Lower lobe of right lung (tissue), 2 donors: ENCODE measurements at regions not wholly inside any gene's neighbourhood (a gene's known extent, or its start where the extent isn't known, plus 50 kb on each side); places are given as distances from the start of the nearest gene placed in this dataset.

Source experiments
- ATAC-seq, 2 donors: fragments of 200-7000 bp; cut with Tn5 transposase; one replicate each; pipeline ENCODE4 v1.9.1; 2020 to 2022; ENCODE audit warnings: mild to moderate bottlenecking in 2 of 2, moderate library complexity in 2 of 2
- DNase-seq: peaks from one replicate; pipeline ENCODE4 v3.0.0-alpha.2; 2020
- H3K27ac ChIP-seq: fragments of 200-600 bp; one replicate; pipeline ENCODE4 v1.8.0; 2022
- H3K27me3 ChIP-seq: fragments of 200-600 bp; one replicate; pipeline ENCODE4 v1.8.0; 2022; ENCODE audit warnings: low read depth
- H3K36me3 ChIP-seq: fragments of 200-600 bp; one replicate; pipeline ENCODE4 v1.8.0; 2022; ENCODE audit warnings: mild to moderate bottlenecking
- H3K4me1 ChIP-seq: fragments of 200-600 bp; one replicate; pipeline ENCODE4 v1.8.0; 2022
- H3K4me3 ChIP-seq: fragments of 200-600 bp; one replicate; pipeline ENCODE4 v1.8.0; 2022; ENCODE audit warnings: mild to moderate bottlenecking
- H3K9me3 ChIP-seq: fragments of 200-600 bp; one replicate; pipeline ENCODE4 v1.8.0; 2022
- intact Hi-C: fragments of 100-400 bp; cut with DNase I; formaldehyde crosslinking; loops from one replicate; pipeline ENCODE4 v1.11.0; 2022
- TF ChIP-seq, protein P1 (sequence below): fragments of 200-600 bp; IDR thresholded peaks from one replicate; pipeline ENCODE4 v1.8.0; 2022; ENCODE audit warnings: antibody characterized with exemption, mild to moderate bottlenecking
- donor health status: DM: no; HTN: yes; CAD: no; lungs with severe emphysema.

DNA sequence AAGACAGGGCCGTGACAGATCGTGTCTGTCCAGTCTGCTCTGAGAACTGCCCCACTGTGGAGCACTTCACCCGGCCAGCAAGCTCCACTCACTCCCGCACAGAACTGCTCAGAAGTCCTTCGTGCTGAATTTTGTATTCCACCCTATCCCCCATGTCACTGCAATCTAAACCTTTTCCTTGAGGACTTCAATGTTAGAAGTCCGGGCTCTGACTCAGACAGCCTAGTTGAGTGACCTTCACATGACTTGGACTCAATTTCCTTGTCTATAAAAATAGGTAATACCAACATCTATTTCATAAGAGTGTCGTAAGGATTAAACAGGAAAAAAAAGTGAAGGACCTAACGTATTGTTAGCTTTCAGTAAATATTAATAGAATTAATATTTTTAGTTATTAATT is 161.6 kb downstream of the QRSL1 start:
- Histone ChIP-seq H3K4me3 (no peak overlapping the region), H3K9me3 (no peaks in the 10 kb centered on the region), H3K27ac (no peak overlapping the region), H3K36me3 (no peaks in the 10 kb centered on the region), H3K27me3 (no peaks in the 10 kb centered on the region), H3K4me1 (no peaks in the 10 kb centered on the region)
- peak in 1 of 2 donors; percentile 52 for ATAC-seq
- intact Hi-C loops: no loop called here
- DNase-seq: no peak
- TF ChIP-seq, protein P1, sequence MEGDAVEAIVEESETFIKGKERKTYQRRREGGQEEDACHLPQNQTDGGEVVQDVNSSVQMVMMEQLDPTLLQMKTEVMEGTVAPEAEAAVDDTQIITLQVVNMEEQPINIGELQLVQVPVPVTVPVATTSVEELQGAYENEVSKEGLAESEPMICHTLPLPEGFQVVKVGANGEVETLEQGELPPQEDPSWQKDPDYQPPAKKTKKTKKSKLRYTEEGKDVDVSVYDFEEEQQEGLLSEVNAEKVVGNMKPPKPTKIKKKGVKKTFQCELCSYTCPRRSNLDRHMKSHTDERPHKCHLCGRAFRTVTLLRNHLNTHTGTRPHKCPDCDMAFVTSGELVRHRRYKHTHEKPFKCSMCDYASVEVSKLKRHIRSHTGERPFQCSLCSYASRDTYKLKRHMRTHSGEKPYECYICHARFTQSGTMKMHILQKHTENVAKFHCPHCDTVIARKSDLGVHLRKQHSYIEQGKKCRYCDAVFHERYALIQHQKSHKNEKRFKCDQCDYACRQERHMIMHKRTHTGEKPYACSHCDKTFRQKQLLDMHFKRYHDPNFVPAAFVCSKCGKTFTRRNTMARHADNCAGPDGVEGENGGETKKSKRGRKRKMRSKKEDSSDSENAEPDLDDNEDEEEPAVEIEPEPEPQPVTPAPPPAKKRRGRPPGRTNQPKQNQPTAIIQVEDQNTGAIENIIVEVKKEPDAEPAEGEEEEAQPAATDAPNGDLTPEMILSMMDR: no peak

DNA sequence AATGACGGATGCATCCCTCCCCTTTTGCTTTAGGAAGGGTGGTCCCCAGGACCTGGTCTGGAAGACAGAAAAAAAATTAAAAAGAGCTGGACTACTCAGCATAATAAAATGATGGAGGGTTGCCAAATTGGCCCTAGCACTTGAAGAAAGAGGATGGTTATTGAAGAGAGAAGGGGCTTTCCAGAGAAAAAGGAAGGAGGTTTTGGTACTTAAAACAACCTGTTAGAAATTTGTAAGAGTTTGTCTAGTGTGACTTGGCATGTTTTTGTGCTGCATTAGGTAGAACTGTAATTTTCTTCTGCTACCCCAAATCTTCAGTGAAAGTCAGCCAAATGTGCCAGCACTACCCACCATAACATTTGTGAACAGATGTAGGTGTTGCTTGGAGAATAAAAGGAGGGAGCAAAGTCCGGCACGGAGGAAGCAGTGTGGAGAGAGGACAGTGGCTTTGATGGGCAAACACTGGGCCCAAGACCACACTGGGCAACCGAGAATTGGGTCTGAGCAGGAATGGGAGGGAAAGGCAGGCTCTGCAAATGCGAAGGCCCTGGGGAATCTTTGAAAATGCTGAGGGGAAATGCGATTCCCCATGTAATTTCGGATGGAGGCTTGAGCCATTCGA is 160.9 kb downstream of the QRSL1 start:
- no peak overlapping the region for H3K4me3 ChIP-seq
- no peak overlapping the region for H3K27ac ChIP-seq
- no peaks in the 10 kb centered on the region for H3K36me3 ChIP-seq
- intact Hi-C loops: no loop called here
- ATAC-seq (no peak), DNase-seq (no peak)
- H3K4me1 ChIP-seq: no peaks in the 10 kb centered on the region
- no peaks in the 10 kb centered on the region for H3K27me3 ChIP-seq
- H3K9me3 ChIP-seq: no peaks in the 10 kb centered on the region
- TF ChIP-seq, protein P1: no peak

DNA sequence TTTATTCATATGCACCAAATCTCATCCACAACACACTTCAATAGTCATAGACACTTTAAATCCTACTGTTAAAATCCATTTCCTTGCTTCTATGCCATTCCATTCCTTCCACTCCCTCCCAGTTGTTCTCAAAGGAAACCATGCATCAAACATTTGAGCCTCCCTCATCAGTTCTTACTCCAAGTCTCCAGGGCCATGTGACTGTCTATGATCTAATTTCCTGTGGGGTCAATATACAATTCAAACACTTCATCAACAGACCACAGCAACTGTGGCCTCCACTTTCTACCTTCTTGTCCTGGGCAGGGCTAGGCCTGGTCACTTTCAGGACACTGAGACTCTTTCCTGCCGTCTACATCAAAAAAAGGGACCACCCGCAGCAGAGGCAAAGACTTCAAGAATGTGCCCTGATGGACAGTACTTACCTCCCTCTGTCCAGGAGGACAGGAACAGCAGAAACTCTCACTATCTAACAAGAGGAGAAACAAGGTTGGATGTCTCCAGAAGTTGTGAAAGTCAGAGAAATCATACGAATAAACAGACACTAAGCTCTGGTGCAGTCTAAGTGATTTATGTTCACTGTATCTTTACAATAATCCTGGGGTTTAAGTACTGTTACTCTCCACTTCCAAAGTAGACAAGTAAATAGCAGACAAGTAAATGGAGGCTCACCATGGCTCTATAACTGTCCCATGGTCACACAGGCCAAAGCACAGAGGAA is 160.2 kb downstream of the QRSL1 start:
- TF ChIP-seq, protein P1: no peak
- DNase-seq: no peak
- no peak overlapping the region for H3K27ac ChIP-seq
- H3K36me3 ChIP-seq: no peaks in the 10 kb centered on the region
- H3K9me3 ChIP-seq: no peaks in the 10 kb centered on the region
- no peak for ATAC-seq
- H3K4me1 ChIP-seq: no peaks in the 10 kb centered on the region
- no peaks in the 10 kb centered on the region for H3K27me3 ChIP-seq
- intact Hi-C loops: no loop called here
- no peak overlapping the region for H3K4me3 ChIP-seq

DNA sequence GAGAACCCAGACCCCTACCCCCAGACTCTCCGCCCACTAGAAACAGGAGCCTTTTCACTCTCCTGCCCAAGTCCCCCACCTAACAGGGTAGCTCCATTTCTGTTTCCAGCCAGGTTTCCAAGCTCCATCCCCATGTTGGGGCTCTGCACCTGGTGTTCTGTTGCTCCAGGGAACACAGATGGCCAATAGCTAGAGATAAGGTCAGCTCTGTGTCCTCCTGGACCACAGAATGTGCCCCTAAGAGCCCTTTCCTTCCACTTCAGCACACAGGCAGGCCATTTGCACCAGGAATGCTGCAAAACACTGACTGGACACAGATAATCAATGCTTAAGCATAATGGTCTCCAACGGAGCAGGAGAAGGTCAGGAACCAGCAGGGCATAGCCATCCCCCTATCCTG is 159.4 kb downstream of the QRSL1 start:
- Histone ChIP-seq H3K27ac (no peak overlapping the region), H3K27me3 (no peaks in the 10 kb centered on the region)
- intact Hi-C loops: no loop called here

DNA sequence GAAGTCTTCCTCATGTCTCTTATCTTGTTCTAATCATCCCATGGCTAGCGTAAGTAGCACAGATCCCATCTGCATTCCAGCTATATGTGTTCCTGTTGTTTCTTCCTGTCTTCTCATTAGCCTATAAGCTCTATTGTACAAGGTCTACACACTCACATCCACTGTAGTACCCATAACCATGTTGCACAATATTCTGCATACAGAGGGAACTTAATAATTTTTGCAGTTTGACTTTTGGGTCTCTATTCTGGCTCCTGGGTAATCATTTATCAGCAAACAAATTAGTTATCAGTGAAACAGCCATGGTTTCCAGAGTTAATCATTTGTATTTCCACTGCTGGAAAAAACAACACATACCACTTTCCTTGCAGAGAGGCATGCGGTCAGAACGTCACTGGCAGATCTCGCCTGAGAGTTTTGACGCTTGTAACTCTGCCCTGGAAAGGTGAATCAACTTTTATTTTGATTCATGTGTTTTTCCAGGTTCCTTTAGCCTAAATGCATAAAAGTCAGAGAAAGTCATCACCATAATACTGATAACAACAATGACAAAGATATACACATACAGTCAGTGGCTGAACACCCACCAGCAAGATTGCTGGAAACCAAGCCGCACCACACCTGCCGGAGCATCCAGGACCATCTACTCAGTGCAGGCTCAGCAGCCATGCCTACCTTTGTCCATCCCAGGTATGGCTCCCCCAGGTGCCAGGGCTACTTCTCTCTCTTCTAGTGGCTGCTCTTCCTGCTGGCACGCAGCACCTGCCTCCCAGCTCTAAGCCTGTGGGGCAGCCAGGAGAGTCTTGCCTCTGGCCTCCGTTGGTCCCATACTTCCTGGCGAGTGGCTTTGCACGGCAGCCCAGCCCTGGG is 158.2 kb downstream of the QRSL1 start:
- H3K36me3 ChIP-seq: no peaks in the 10 kb centered on the region
- no peak overlapping the region for H3K27ac ChIP-seq

More for the DNA sequence above, 159.4 kb downstream of the QRSL1 start:
- Histone ChIP-seq H3K36me3 (no peaks in the 10 kb centered on the region), H3K9me3 (no peaks in the 10 kb centered on the region), H3K4me1 (no peaks in the 10 kb centered on the region), H3K4me3 (no peak overlapping the region)
- DNase-seq (no peak), ATAC-seq (no peak)
- TF ChIP-seq, protein P1: no peak

More for the DNA sequence above, 158.2 kb downstream of the QRSL1 start:
- no peak overlapping the region for H3K4me3 ChIP-seq
- no peaks in the 10 kb centered on the region for H3K9me3 ChIP-seq
- TF ChIP-seq, protein P1: no peak
- no peaks in the 10 kb centered on the region for H3K4me1 ChIP-seq
- no peak for DNase-seq
- intact Hi-C loops: no loop called here
- no peaks in the 10 kb centered on the region for H3K27me3 ChIP-seq
- ATAC-seq: no peak
